Liver (tissue), 8 donors: ENCODE measurements at regions not wholly inside any gene's neighbourhood (a gene's known extent, or its start where the extent isn't known, plus 50 kb on each side); places are given as distances from the start of the nearest gene placed in this dataset.

Experiments used
- DNase-seq: peaks from one replicate; pipeline ENCODE4 v3.0.0-alpha.2; 2017; ENCODE audit warnings: low spot score
- H3K27ac ChIP-seq, 2 donors: one replicate each; pipeline ENCODE4 v1.7.0; 2013; ENCODE audit warnings: inconsistent platforms in 2 of 2, low read length in 2 of 2, control low read depth in 1 of 2, low read depth in 1 of 2, mild to moderate bottlenecking in 1 of 2
- H3K27me3 ChIP-seq, 4 donors: one replicate each; pipeline versions ENCODE4 v1.6.1 to v1.7.0; 2013; ENCODE audit warnings: low read length in 3 of 4, inconsistent platforms in 1 of 4, mild to moderate bottlenecking in 1 of 4, moderate library complexity in 1 of 4; ENCODE audit not compliant: control insufficient read depth in 4 of 4, insufficient read depth in 4 of 4
- H3K36me3 ChIP-seq, 4 donors: one replicate each; pipeline versions ENCODE4 v1.6.1 to v1.7.0; 2013; ENCODE audit warnings: low read length in 3 of 4, mild to moderate bottlenecking in 3 of 4, low read depth in 1 of 4, moderate library complexity in 1 of 4; ENCODE audit not compliant: control insufficient read depth in 4 of 4, insufficient read depth in 3 of 4
- H3K4me1 ChIP-seq, 4 donors: one replicate each; pipeline versions ENCODE4 v1.6.1 to v1.7.0; 2013; ENCODE audit warnings: low read length in 3 of 4, mild to moderate bottlenecking in 3 of 4, moderate library complexity in 1 of 4; ENCODE audit not compliant: control insufficient read depth in 4 of 4, insufficient read depth in 4 of 4
- H3K4me3 ChIP-seq, 3 donors: one replicate each; pipeline versions ENCODE4 v1.6.1 to v1.7.0; 2013; ENCODE audit warnings: low read length in 3 of 3, control low read depth in 1 of 3, low read depth in 1 of 3, mild to moderate bottlenecking in 1 of 3
- H3K9ac ChIP-seq, 2 donors: one replicate each; pipeline ENCODE4 v1.7.0; 2013; ENCODE audit warnings: low read length in 2 of 2, mild to moderate bottlenecking in 2 of 2, moderate library complexity in 2 of 2, control low read depth in 1 of 2, low read depth in 1 of 2
- H3K9me3 ChIP-seq, 4 donors: one replicate each; pipeline versions ENCODE4 v1.6.1 to v1.7.0; 2013; ENCODE audit warnings: low read length in 3 of 4; ENCODE audit not compliant: control insufficient read depth in 4 of 4
- ATF3 ChIP-seq: IDR thresholded peaks from 2 replicates; pipeline ENCODE4 v1.6.1; 2016; ENCODE audit warnings: antibody characterized with exemption
- CTCF ChIP-seq: fragments of 150-350 bp; IDR thresholded peaks from 2 replicates; pipeline ENCODE4 v1.5.1; 2017; ENCODE audit warnings: improper control_type of control experiment, low read depth, low read length; ENCODE audit not compliant: missing input control
- EGR1 ChIP-seq, 2 donors: IDR thresholded peaks; 2 replicates each; pipeline ENCODE4 v1.6.1; 2016 to 2018; ENCODE audit warnings: antibody characterized with exemption in 2 of 2, low read depth in 2 of 2
- FOXA2 ChIP-seq: IDR thresholded peaks from 2 replicates; pipeline ENCODE4 v1.6.1; 2016; ENCODE audit warnings: antibody characterized with exemption
- GABPA ChIP-seq, 2 donors: IDR thresholded peaks in 1 of 2; conservative IDR thresholded peaks in 1 of 2; 2 replicates each; pipeline ENCODE4 v1.6.1; 2016; ENCODE audit warnings: antibody characterized with exemption in 2 of 2, mild to moderate bottlenecking in 1 of 2, moderate library complexity in 1 of 2
- HNF4A ChIP-seq, 2 donors: conservative IDR thresholded peaks; 2 replicates each; pipeline ENCODE4 v1.6.1; 2016; ENCODE audit warnings: antibody characterized with exemption in 2 of 2, mild to moderate bottlenecking in 2 of 2
- HNF4G ChIP-seq: IDR thresholded peaks from 2 replicates; pipeline ENCODE4 v1.6.1; 2016; ENCODE audit warnings: antibody characterized with exemption
- JUND ChIP-seq, 2 donors: IDR thresholded peaks; 2 replicates each; pipeline ENCODE4 v1.6.1; 2016; ENCODE audit warnings: antibody characterized with exemption in 2 of 2
- RAD21 ChIP-seq, 2 donors: IDR thresholded peaks; 2 replicates each; pipeline ENCODE4 v1.6.1; 2016; ENCODE audit warnings: antibody characterized with exemption in 2 of 2, mild to moderate bottlenecking in 2 of 2
- RXRA ChIP-seq, 2 donors: IDR thresholded peaks; 2 replicates each; pipeline ENCODE4 v1.6.1; 2017 to 2018; ENCODE audit warnings: antibody characterized with exemption in 2 of 2, mild to moderate bottlenecking in 1 of 2
- SP1 ChIP-seq: IDR thresholded peaks from 2 replicates; pipeline ENCODE4 v1.6.1; 2018; ENCODE audit warnings: antibody characterized with exemption, mild to moderate bottlenecking
- WGBS: extraction: QIAGEN DNeasy Blood & Tissue Kit; methylation state at CpG from one replicate; pipeline ENCODE4 v1.1.7; 2013; 5-methylcytosine and 5-hydroxymethylcytosine counted together
- TF ChIP-seq, protein P1 (sequence below): IDR thresholded peaks from 2 replicates; pipeline ENCODE4 v1.6.1; 2016; ENCODE audit warnings: antibody characterized with exemption
- TF ChIP-seq, protein P2 (sequence below): IDR thresholded peaks from 2 replicates; pipeline ENCODE4 v1.6.1; 2016; ENCODE audit warnings: antibody characterized with exemption
- donor health status: healthy.
- donor health status: healthy.
- donor health status: healthy.
- donor health status: healthy.
- donor health status: healthy.

DNA sequence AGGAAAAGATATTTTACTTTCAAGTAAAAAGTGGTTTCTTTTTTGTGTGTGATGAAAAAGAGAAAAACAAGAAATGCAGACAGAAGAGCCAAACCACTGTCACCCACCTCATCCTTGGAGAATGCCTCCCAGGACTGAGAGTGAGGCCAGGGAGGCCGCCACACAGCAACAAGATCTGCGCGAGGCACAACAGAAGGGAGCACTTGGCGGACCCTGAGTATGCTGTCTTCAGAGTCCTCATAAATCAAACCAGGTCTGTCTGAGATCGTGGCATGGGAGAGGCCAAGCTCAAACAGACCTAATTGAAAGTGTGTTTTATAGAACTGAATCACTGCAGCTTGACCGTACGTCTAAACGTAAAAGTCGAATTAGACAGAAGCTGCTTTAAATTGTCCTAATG lies 134.3 kb upstream of the VCX2 start:
- DNase-seq, result no peak
- no peaks in the 10 kb centered on the region for H3K4me1 ChIP-seq
- WGBS, result 96% methylated on average over 9 of the region's 9 CpGs
- TF ChIP-seq, protein P1, sequence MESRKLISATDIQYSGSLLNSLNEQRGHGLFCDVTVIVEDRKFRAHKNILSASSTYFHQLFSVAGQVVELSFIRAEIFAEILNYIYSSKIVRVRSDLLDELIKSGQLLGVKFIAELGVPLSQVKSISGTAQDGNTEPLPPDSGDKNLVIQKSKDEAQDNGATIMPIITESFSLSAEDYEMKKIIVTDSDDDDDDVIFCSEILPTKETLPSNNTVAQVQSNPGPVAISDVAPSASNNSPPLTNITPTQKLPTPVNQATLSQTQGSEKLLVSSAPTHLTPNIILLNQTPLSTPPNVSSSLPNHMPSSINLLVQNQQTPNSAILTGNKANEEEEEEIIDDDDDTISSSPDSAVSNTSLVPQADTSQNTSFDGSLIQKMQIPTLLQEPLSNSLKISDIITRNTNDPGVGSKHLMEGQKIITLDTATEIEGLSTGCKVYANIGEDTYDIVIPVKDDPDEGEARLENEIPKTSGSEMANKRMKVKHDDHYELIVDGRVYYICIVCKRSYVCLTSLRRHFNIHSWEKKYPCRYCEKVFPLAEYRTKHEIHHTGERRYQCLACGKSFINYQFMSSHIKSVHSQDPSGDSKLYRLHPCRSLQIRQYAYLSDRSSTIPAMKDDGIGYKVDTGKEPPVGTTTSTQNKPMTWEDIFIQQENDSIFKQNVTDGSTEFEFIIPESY, result no peak
- TF ChIP-seq JUND (IDR thresholded peaks at IDR 0.05), result no peak
- no peak for TF ChIP-seq EGR1 (IDR thresholded peaks at IDR 0.05; ENCODE audit: low read depth in 2 of 2)
- TF ChIP-seq RAD21 (IDR thresholded peaks at IDR 0.05), result no peak
- TF ChIP-seq HNF4G, result no peak
- TF ChIP-seq SP1, result no peak
- TF ChIP-seq FOXA2, result no peak
- TF ChIP-seq, protein P2, sequence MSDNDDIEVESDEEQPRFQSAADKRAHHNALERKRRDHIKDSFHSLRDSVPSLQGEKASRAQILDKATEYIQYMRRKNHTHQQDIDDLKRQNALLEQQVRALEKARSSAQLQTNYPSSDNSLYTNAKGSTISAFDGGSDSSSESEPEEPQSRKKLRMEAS, result no peak
- TF ChIP-seq GABPA (IDR thresholded peaks at IDR 0.05 in 1 of 2, conservative IDR thresholded peaks at IDR 0.05 in 1 of 2), result no peak
- no peaks in the 10 kb centered on the region for H3K27me3 ChIP-seq
- H3K9ac ChIP-seq, result no peak overlapping the region
- no peaks in the 10 kb centered on the region for H3K36me3 ChIP-seq
- H3K4me3 ChIP-seq, result no peak overlapping the region
- no peaks in the 10 kb centered on the region for H3K9me3 ChIP-seq
- no peak overlapping the region for H3K27ac ChIP-seq

GRCh38 chrX:8306291-8306925 lies 135.3 kb upstream of the VCX2 start:
- no peak for DNase-seq
- Histone ChIP-seq H3K9ac (no peak overlapping the region), H3K36me3 (no peaks in the 10 kb centered on the region), H3K27ac (no peak overlapping the region), H3K9me3 (no peaks in the 10 kb centered on the region), H3K27me3 (no peaks in the 10 kb centered on the region), H3K4me1 (no peaks in the 10 kb centered on the region), H3K4me3 (no peak overlapping the region)
- TF ChIP-seq RAD21 (IDR thresholded peaks at IDR 0.05), result no peak
- no peak for TF ChIP-seq RXRA (IDR thresholded peaks at IDR 0.05)
- TF ChIP-seq, protein P1, result no peak
- no peak for TF ChIP-seq CTCF
- TF ChIP-seq ATF3, result no peak
- TF ChIP-seq HNF4A (conservative IDR thresholded peaks at IDR 0.05), result no peak
- TF ChIP-seq GABPA (IDR thresholded peaks at IDR 0.05 in 1 of 2, conservative IDR thresholded peaks at IDR 0.05 in 1 of 2), result no peak
- 87% methylated on average over 4 of the region's 4 CpGs for WGBS
